ENCODE measurements at regions not wholly inside any gene's neighbourhood (a gene's known extent, or its start where the extent isn't known, plus 50 kb on each side); places are given as distances from the start of the nearest gene placed in this dataset.

DNA sequence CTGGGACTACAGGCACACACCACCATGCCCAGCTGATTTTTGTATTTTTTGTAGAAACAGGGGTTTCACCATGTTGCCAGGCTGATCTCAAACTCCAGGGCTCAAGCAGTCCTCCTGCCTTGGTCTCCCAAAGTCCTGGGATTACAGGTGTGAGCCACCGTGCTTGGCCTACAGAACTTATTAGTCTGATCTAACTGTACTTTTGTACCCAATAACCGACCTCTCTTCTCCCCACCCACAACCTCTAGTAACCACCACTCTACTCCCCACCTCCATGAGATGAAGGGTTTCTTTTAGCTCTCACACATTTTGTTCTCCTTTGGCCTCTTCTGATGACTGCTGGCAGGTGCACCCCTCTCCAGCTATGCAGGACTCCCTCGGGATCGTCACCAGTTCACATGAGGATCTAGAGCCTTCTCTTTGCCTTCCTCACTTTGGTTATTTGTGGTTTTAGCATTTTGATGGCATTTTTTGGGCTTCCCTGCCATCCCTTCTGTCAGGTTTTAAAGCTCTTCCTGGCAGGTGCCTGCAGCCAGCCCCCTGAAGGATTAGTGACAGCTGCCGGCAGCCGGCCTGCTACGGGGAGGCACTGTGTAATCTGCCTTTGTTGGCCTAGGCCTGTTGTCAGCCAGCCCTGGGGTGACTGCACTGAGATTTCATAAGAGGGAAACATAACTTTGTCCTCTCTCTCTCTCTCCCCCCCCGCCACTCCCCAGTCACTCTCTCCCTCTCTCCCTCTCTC is 99.8 kb upstream of the ATP1A1 start:
- H3K36me3 Mint-ChIP-seq (ENCODE audit: unreplicated experiment), result no peaks in the 10 kb centered on the region
- TF ChIP-seq, protein P1, sequence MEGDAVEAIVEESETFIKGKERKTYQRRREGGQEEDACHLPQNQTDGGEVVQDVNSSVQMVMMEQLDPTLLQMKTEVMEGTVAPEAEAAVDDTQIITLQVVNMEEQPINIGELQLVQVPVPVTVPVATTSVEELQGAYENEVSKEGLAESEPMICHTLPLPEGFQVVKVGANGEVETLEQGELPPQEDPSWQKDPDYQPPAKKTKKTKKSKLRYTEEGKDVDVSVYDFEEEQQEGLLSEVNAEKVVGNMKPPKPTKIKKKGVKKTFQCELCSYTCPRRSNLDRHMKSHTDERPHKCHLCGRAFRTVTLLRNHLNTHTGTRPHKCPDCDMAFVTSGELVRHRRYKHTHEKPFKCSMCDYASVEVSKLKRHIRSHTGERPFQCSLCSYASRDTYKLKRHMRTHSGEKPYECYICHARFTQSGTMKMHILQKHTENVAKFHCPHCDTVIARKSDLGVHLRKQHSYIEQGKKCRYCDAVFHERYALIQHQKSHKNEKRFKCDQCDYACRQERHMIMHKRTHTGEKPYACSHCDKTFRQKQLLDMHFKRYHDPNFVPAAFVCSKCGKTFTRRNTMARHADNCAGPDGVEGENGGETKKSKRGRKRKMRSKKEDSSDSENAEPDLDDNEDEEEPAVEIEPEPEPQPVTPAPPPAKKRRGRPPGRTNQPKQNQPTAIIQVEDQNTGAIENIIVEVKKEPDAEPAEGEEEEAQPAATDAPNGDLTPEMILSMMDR (IDR thresholded peaks at IDR 0.05; ENCODE audit: partially characterized antibody, unreplicated experiment), result no peak
- H3K27me3 Mint-ChIP-seq (ENCODE audit: unreplicated experiment), result peaks cover 3% of the 10 kb centered on the region
- H3K9me3 Mint-ChIP-seq (ENCODE audit: unreplicated experiment), result peaks cover 6% of the 10 kb centered on the region
- peak; percentile 49 for DNase-seq
- peak overlapping the region; percentile 44 for H3K27ac Mint-ChIP-seq (ENCODE audit: unreplicated experiment)
- peaks cover 7% of the 10 kb centered on the region for H3K4me1 Mint-ChIP-seq (ENCODE audit: low read depth, unreplicated experiment)
- H3K4me3 Mint-ChIP-seq (ENCODE audit: unreplicated experiment), result no peak overlapping the region

DNA sequence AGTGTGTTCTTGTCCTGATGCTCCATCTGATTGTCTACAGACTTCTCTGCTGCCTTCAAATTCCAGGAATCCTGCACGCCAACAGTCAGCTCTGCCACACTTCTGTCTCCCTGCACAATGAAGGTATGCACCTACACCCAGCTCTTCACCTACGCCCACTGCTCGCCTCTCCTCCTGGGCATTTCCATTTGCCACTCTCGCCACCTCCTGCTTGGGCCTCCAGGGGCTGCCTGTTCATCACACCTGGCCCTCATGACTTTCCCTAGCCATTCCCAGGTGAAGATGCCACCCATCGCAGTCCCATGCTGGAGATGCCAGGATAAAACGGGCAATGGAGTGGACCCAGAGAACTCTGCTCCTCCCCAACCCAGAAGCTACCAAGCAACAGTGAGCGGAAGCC is 96.5 kb upstream of the ATP1A1 start:
- H3K27ac Mint-ChIP-seq (ENCODE audit: unreplicated experiment), result no peak overlapping the region
- H3K4me1 Mint-ChIP-seq (ENCODE audit: low read depth, unreplicated experiment), result peaks cover 7% of the 10 kb centered on the region
- TF ChIP-seq, protein P1 (IDR thresholded peaks at IDR 0.05; ENCODE audit: partially characterized antibody, unreplicated experiment), result no peak
- no peak overlapping the region for H3K4me3 Mint-ChIP-seq (ENCODE audit: unreplicated experiment)
- DNase-seq, result no peak
- peaks cover 3% of the 10 kb centered on the region for H3K27me3 Mint-ChIP-seq (ENCODE audit: unreplicated experiment)
- H3K36me3 Mint-ChIP-seq (ENCODE audit: unreplicated experiment), result no peaks in the 10 kb centered on the region
- peaks cover 6% of the 10 kb centered on the region for H3K9me3 Mint-ChIP-seq (ENCODE audit: unreplicated experiment)

DNA sequence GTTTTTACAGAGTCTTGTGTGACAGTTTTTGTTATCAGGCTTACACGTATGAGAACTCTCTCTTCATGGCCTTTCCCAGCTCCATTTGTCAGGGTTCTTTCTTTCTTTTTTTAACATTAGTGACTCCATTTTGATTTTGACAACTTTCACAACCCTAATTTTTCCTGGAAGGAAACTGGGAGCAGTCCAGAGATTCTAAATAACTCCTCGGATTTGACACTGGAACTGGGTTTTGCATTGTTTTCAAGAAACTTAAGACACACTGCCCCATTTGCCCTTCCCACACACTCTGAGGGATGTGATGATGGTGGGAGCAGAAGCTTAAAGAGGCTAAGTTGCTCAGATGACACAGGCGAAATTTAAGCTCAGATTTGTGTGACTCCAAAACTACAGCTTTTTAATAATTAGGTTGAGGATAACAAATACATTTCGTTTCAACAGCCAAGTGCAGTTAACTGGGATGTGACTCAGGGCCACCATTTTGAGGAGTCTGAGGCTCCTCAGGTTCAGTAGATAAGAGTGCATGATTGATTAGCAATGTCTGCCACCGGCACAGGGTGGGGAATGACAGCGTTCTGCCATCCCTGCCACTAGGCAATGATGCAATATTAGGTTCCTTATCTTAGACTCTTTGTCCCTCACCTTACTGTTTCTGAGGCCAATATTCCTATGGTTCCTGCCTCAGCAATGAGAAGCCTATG is 95.1 kb upstream of the ATP1A1 start:
- peaks cover 6% of the 10 kb centered on the region for H3K9me3 Mint-ChIP-seq (ENCODE audit: unreplicated experiment)
- H3K36me3 Mint-ChIP-seq (ENCODE audit: unreplicated experiment), result no peaks in the 10 kb centered on the region
- no peak for DNase-seq
- H3K27me3 Mint-ChIP-seq (ENCODE audit: unreplicated experiment), result peaks cover 3% of the 10 kb centered on the region
- H3K4me3 Mint-ChIP-seq (ENCODE audit: unreplicated experiment), result no peak overlapping the region
- H3K27ac Mint-ChIP-seq (ENCODE audit: unreplicated experiment), result no peak overlapping the region
- TF ChIP-seq, protein P1 (IDR thresholded peaks at IDR 0.05; ENCODE audit: partially characterized antibody, unreplicated experiment), result no peak
- H3K4me1 Mint-ChIP-seq (ENCODE audit: low read depth, unreplicated experiment), result peaks cover 7% of the 10 kb centered on the region

GRCh38 chr1:116278541-116278866 is 94.5 kb upstream of the ATP1A1 start:
- H3K27ac Mint-ChIP-seq (ENCODE audit: unreplicated experiment), result no peak overlapping the region
- H3K36me3 Mint-ChIP-seq (ENCODE audit: unreplicated experiment), result no peaks in the 10 kb centered on the region
- no peak for DNase-seq
- no peak overlapping the region for H3K4me3 Mint-ChIP-seq (ENCODE audit: unreplicated experiment)
- peaks cover 1% of the 10 kb centered on the region for H3K27me3 Mint-ChIP-seq (ENCODE audit: unreplicated experiment)
- H3K9me3 Mint-ChIP-seq (ENCODE audit: unreplicated experiment), result peaks cover 3% of the 10 kb centered on the region
- TF ChIP-seq, protein P1 (IDR thresholded peaks at IDR 0.05; ENCODE audit: partially characterized antibody, unreplicated experiment), result no peak
- peaks cover 3% of the 10 kb centered on the region for H3K4me1 Mint-ChIP-seq (ENCODE audit: low read depth, unreplicated experiment)

GRCh38 chr1:116279715-116280114 is 93.3 kb upstream of the ATP1A1 start:
- Mint-ChIP-seq H3K36me3 (ENCODE audit: unreplicated experiment) (no peaks in the 10 kb centered on the region), H3K4me3 (ENCODE audit: unreplicated experiment) (no peak overlapping the region), H3K27ac (ENCODE audit: unreplicated experiment) (no peak overlapping the region), H3K9me3 (ENCODE audit: unreplicated experiment) (no peaks in the 10 kb centered on the region), H3K4me1 (ENCODE audit: low read depth, unreplicated experiment) (no peaks in the 10 kb centered on the region), H3K27me3 (ENCODE audit: unreplicated experiment) (peaks cover 1% of the 10 kb centered on the region)
- TF ChIP-seq, protein P1 (IDR thresholded peaks at IDR 0.05; ENCODE audit: partially characterized antibody, unreplicated experiment), result no peak
- no peak for DNase-seq

Data from glutamatergic neuron (in vitro differentiated cells).